NT2/D1 (cell line): ENCODE measurements at regions not wholly inside any gene's neighbourhood (a gene's known extent, or its start where the extent isn't known, plus 50 kb on each side); places are given as distances from the start of the nearest gene placed in this dataset.

ENCODE experiments used
- DNase-seq: peaks from one replicate; pipeline ENCODE4 v3.0.0-alpha.2; 2011; ENCODE audit warnings: low read depth, low spot score
- H3K27me3 ChIP-seq: 2 replicates; pipeline ENCODE4 v1.6.0; 2011; ENCODE audit warnings: mild to moderate bottlenecking; ENCODE audit not compliant: insufficient read length, insufficient read depth
- H3K36me3 ChIP-seq: 2 replicates; pipeline ENCODE4 v1.6.1; 2011; ENCODE audit warnings: mild to moderate bottlenecking, low read length, mixed read lengths; ENCODE audit not compliant: insufficient read depth, insufficient read length
- H3K4me1 ChIP-seq: 2 replicates; pipeline ENCODE4 v1.5.1; 2011; ENCODE audit not compliant: insufficient read depth, insufficient read length
- H3K4me3 ChIP-seq: 2 replicates; pipeline ENCODE4 v1.5.1; 2011; ENCODE audit warnings: low read depth; ENCODE audit not compliant: insufficient read length
- H3K9ac ChIP-seq: 2 replicates; pipeline ENCODE4 v1.6.0; 2011; ENCODE audit warnings: low read depth; ENCODE audit not compliant: insufficient read length
- H3K9me3 ChIP-seq: 2 replicates; pipeline ENCODE4 v1.5.1; 2011; ENCODE audit warnings: mild to moderate bottlenecking, low read length; ENCODE audit not compliant: insufficient read depth
- SUZ12 ChIP-seq: IDR thresholded peaks from 2 replicates; pipeline ENCODE4 v1.6.1; 2011; ENCODE audit not compliant: insufficient read length, insufficient read depth; ENCODE audit errors: extremely low read depth
- YY1 ChIP-seq: IDR thresholded peaks from 2 replicates; pipeline ENCODE4 v1.6.1; 2011; ENCODE audit not compliant: insufficient read length, insufficient read depth
- ZNF274 ChIP-seq: IDR thresholded peaks from 2 replicates; pipeline ENCODE4 v1.6.1; 2011; ENCODE audit warnings: mild to moderate bottlenecking, low read depth, low read length

DNA sequence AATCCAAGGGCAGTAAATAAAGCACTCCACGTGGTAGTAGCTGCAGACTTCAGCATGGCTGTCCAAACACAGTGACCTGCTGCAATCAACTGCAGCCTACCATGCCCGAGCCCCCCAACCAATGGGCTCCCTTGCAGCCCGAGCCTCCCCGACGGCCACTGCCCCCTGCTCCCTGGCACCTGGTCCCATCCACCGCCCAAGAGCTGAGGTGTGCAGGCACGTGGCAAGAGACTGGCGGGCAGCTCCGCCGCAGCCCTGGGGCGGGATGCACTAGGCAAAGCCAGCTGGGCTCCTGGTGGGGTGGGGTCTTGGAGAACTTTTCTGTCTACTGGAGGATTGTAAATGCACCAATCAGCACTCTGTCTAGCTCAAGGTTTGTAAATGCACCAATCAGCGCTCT lies 57.6 kb upstream of the RGS2 start:
- Histone ChIP-seq H3K9ac (no peak overlapping the region), H3K4me3 (no peak overlapping the region), H3K27me3 (no peaks in the 10 kb centered on the region), H3K36me3 (no peaks in the 10 kb centered on the region), H3K9me3 (peaks cover 10% of the 10 kb centered on the region; the same call in 1 of the 2 replicates), H3K4me1 (no peaks in the 10 kb centered on the region)
- TF ChIP-seq ZNF274 (no peak), SUZ12 (no peak), YY1 (no peak)
- no peak for DNase-seq

DNA sequence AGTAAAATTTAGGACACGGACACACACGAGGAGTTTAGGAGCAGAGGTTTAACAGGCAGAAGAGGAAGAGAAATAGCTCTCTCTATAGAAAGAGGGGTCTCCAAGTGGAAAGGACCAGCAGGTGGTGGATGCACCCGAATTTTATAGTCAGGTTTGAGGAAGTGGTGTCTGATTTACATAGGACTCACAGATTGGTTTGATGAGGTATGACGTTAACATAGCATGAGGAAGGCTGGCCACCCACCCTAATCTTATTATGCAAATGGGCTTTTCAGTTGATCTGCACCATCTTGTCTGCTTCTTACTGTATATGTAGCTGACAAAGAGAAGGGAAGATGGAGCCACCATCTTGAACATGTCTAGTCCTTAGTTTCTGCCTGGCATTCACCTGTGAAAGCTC lies 52.5 kb upstream of the RGS2 start:
- H3K9ac ChIP-seq, result no peak overlapping the region
- no peak overlapping the region for H3K4me3 ChIP-seq
- H3K27me3 ChIP-seq, result no peaks in the 10 kb centered on the region
- H3K9me3 ChIP-seq, result peaks cover 8% of the 10 kb centered on the region; the same call in 1 of the 2 replicates
- H3K36me3 ChIP-seq, result no peaks in the 10 kb centered on the region
- DNase-seq, result no peak
- no peaks in the 10 kb centered on the region for H3K4me1 ChIP-seq
- no peak for TF ChIP-seq YY1
- no peak for TF ChIP-seq ZNF274
- no peak for TF ChIP-seq SUZ12

DNA sequence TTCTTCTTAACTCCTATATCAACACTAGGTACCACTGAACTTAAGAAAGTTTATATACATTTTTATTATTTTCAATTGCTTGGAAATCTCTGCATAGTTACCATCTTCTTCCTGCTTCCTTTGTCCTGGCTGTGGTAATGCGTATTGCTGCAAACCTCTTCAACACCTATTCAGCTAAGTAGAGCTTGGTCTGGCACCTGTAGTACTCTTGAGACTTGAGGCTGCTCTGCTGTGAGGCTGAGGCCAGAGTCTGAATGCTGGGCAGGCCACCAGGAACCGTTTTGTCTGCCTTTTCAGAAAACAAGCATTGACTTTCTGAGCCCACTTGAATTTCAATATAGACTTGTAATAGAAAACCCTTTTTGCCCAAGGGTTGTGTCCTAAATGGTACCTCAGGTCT lies 52.0 kb upstream of the RGS2 start:
- Histone ChIP-seq H3K4me3 (no peak overlapping the region), H3K4me1 (no peaks in the 10 kb centered on the region), H3K27me3 (no peaks in the 10 kb centered on the region), H3K36me3 (no peaks in the 10 kb centered on the region), H3K9ac (no peak overlapping the region), H3K9me3 (peaks cover 3% of the 10 kb centered on the region; the same call in 1 of the 2 replicates)
- no peak for DNase-seq
- TF ChIP-seq SUZ12 (no peak), YY1 (no peak), ZNF274 (no peak)

DNA sequence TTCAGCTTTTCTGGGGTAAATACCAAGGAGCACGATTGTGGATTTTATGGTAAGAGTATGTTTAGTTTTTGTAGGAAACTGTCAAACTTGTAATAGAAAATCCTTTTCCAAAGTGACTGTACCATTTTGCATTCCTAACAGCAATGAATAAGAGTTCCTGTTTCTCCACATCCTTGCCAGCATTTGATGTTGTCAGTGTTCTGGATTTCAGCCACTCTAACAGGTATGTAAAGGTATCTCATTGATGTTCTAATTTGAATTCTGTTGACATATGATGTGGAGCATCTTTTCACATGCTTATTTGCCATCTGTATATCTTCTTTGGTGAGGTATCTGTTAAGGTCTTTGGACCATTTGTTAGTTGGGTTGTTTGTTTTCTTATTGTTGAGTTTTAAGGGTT lies 50.3 kb upstream of the RGS2 start:
- no peak overlapping the region for H3K9ac ChIP-seq
- H3K36me3 ChIP-seq, result no peaks in the 10 kb centered on the region
- no peaks in the 10 kb centered on the region for H3K9me3 ChIP-seq
- no peaks in the 10 kb centered on the region for H3K27me3 ChIP-seq
- DNase-seq, result no peak
- H3K4me3 ChIP-seq, result no peak overlapping the region
- TF ChIP-seq SUZ12, result no peak
- TF ChIP-seq YY1, result no peak
- TF ChIP-seq ZNF274, result no peak
- H3K4me1 ChIP-seq, result no peaks in the 10 kb centered on the region
